RWPE1 (cell line): ENCODE measurements at regions not wholly inside any gene's neighbourhood (a gene's known extent, or its start where the extent isn't known, plus 50 kb on each side); places are given as distances from the start of the nearest gene placed in this dataset.

Experiments used
- CTCF ChIA-PET: fragments of 350-600 bp; sonication (Branson Sonifier 250); formaldehyde crosslinking; extraction: SDS; loops from one replicate; lab custom pipeline; 2021; lab: Yijun Ruan, JAX
- POLR2A ChIA-PET: fragments of 400-600 bp; formaldehyde crosslinking; extraction: SDS; loops from one replicate; lab custom pipeline; 2020; ENCODE audit warnings: antibody characterized with exemption; ENCODE audit not compliant: low non-redundant PET; lab: Yijun Ruan, JAX
- DNase-seq: peaks from one replicate; pipeline ENCODE4 v3.0.0; 2012; ENCODE audit warnings: low spot score
- H3K27ac ChIP-seq: fragments of 450-650 bp; 2 replicates; pipeline ENCODE4 v1.5.1; 2017
- CTCF ChIP-seq: fragments of 450-650 bp; conservative IDR thresholded peaks from 2 replicates; pipeline ENCODE4 v1.5.1; 2017; ENCODE audit warnings: low read depth, mild to moderate bottlenecking

- TF ChIP-seq CTCF, result no peak
- no peak overlapping the region for H3K27ac ChIP-seq
- CTCF ChIA-PET, result interaction anchor here (0.8 kb wide), 1 partner anchor 54 kb away, joined by 6 read pairs; no protein-coding TSS in a partner anchor
- DNase-seq, result no peak
- POLR2A ChIA-PET, result no interaction called here
Observed at GRCh38 chr10:55867848-55868247, 493.2 kb downstream of the ZWINT start.

- no peak for TF ChIP-seq CTCF
- no peak for DNase-seq
- CTCF ChIA-PET, result no interaction called here
- POLR2A ChIA-PET, result no interaction called here
- H3K27ac ChIP-seq, result no peak overlapping the region
Observed at GRCh38 chr10:55858730-55859129, 502.3 kb downstream of the ZWINT start.

- ChIA-PET POLR2A (no interaction called here), CTCF (no interaction called here)
- H3K27ac ChIP-seq, result no peak overlapping the region
- no peak for TF ChIP-seq CTCF
- no peak for DNase-seq
Observed at GRCh38 chr10:55852900-55853299, 508.2 kb downstream of the ZWINT start.

GRCh38 chr10:55837273-55837672, 523.8 kb downstream of the ZWINT start:
- CTCF ChIA-PET, result no interaction called here
- DNase-seq, result no peak
- no peak overlapping the region for H3K27ac ChIP-seq
- TF ChIP-seq CTCF, result no peak
- POLR2A ChIA-PET, result no interaction called here

- ChIA-PET CTCF (no interaction called here), POLR2A (no interaction called here)
- DNase-seq, result no peak
- no peak overlapping the region for H3K27ac ChIP-seq
- TF ChIP-seq CTCF, result no peak
Observed at GRCh38 chr10:55822096-55822495, 539.0 kb downstream of the ZWINT start.

- DNase-seq, result no peak
- no peak overlapping the region for H3K27ac ChIP-seq
- no peak for TF ChIP-seq CTCF
- POLR2A ChIA-PET, result no interaction called here
- CTCF ChIA-PET, result no interaction called here
Observed at GRCh38 chr10:55820478-55820877, 540.6 kb downstream of the ZWINT start.

- no peak for TF ChIP-seq CTCF
- POLR2A ChIA-PET, result no interaction called here
- no peak overlapping the region for H3K27ac ChIP-seq
- no peak for DNase-seq
- CTCF ChIA-PET, result no interaction called here
Observed at GRCh38 chr10:55820071-55820470, 541.0 kb downstream of the ZWINT start.
